GM23338 (cell line): ENCODE measurements at regions not wholly inside any gene's neighbourhood (a gene's known extent, or its start where the extent isn't known, plus 50 kb on each side); places are given as distances from the start of the nearest gene placed in this dataset.

Source experiments
- ATAC-seq: fragments of 200-7000 bp; cut with Tn5 transposase; 3 replicates; pipeline ENCODE4 v1.9.1; 2020
- DNase-seq: peaks from one replicate; pipeline ENCODE4 v3.0.0-alpha.2; 2015; ENCODE audit warnings: low spot score
- H2AFZ ChIP-seq: fragments of 200-600 bp; sonication (generic); 2 replicates; pipeline ENCODE4 v1.8.0; 2016; ENCODE audit warnings: antibody characterized with exemption, mild to moderate bottlenecking, moderate library complexity
- H3F3A ChIP-seq: fragments of 200-600 bp; sonication (generic); replicated peaks from 2 replicates; pipeline ENCODE4 v1.8.0; 2017; ENCODE audit warnings: antibody characterized with exemption, mixed run types, low read depth
- H3K27ac ChIP-seq: fragments of 200-600 bp; sonication (generic); 2 replicates; pipeline ENCODE4 v1.6.1; 2016; ENCODE audit warnings: low read depth
- H3K27me3 ChIP-seq: fragments of 200-600 bp; sonication (generic); 2 replicates; pipeline ENCODE4 v1.8.0; 2016; ENCODE audit warnings: mild to moderate bottlenecking, mixed run types, moderate library complexity; ENCODE audit not compliant: insufficient read depth
- H3K36me3 ChIP-seq: fragments of 200-600 bp; sonication (generic); 2 replicates; pipeline ENCODE4 v1.8.0; 2016; ENCODE audit warnings: mild to moderate bottlenecking; ENCODE audit not compliant: insufficient read depth
- H3K4me1 ChIP-seq: fragments of 200-600 bp; sonication (generic); 2 replicates; pipeline ENCODE4 v1.8.0; 2016; ENCODE audit warnings: mild to moderate bottlenecking, moderate library complexity; ENCODE audit not compliant: insufficient read depth
- H3K4me2 ChIP-seq: fragments of 200-600 bp; sonication (generic); 2 replicates; pipeline ENCODE4 v1.7.1; 2017; ENCODE audit warnings: mixed run types
- H3K4me3 ChIP-seq: fragments of 200-600 bp; sonication (generic); 2 replicates; pipeline ENCODE4 v1.6.1; 2016; ENCODE audit warnings: mixed run types
- H3K79me2 ChIP-seq: fragments of 200-600 bp; sonication (generic); replicated peaks from 2 replicates; pipeline ENCODE4 v1.8.0; 2017; ENCODE audit warnings: mild to moderate bottlenecking; ENCODE audit not compliant: insufficient read depth
- H3K9me2 ChIP-seq: fragments of 200-600 bp; sonication (generic); 2 replicates; pipeline ENCODE4 v1.8.0; 2017; ENCODE audit not compliant: insufficient read depth
- H4K20me1 ChIP-seq: fragments of 200-600 bp; sonication (generic); replicated peaks from 2 replicates; pipeline ENCODE4 v1.8.0; 2017; ENCODE audit warnings: mild to moderate bottlenecking; ENCODE audit not compliant: insufficient read depth
- H3K27ac Mint-ChIP-seq: 2 replicates; pipeline ENCODE4 v1.8.0; 2020; ENCODE audit warnings: inconsistent platforms, mild to moderate bottlenecking, moderate library complexity, mixed read lengths
- H3K27me3 Mint-ChIP-seq: 3 replicates; pipeline ENCODE4 v1.8.0; 2022; ENCODE audit warnings: low read depth, mild to moderate bottlenecking, moderate library complexity, mixed read lengths, inconsistent platforms; ENCODE audit not compliant: insufficient read depth, poor library complexity
- H3K36me3 Mint-ChIP-seq: 3 replicates; pipeline ENCODE4 v1.8.0; 2021; ENCODE audit warnings: low read depth, mild to moderate bottlenecking, inconsistent platforms, moderate library complexity, mixed read lengths
- H3K4me1 Mint-ChIP-seq: 3 replicates; pipeline ENCODE4 v1.8.0; 2020; ENCODE audit warnings: mild to moderate bottlenecking, inconsistent platforms, mixed read lengths
- H3K4me3 Mint-ChIP-seq: 3 replicates; pipeline ENCODE4 v1.8.0; 2021; ENCODE audit warnings: moderate library complexity, mild to moderate bottlenecking, inconsistent platforms, mixed read lengths
- H3K9me3 Mint-ChIP-seq: 3 replicates; pipeline ENCODE4 v1.8.0; 2020; ENCODE audit warnings: moderate library complexity, mild to moderate bottlenecking, inconsistent platforms, mixed read lengths
- ETS1 ChIP-seq: IDR thresholded peaks from 2 replicates; pipeline ENCODE4 v1.6.1; 2016; ENCODE audit warnings: antibody characterized with exemption
- EZH2 ChIP-seq: fragments of 200-600 bp; sonication (generic); IDR thresholded peaks from one replicate; pipeline ENCODE4 v1.8.0; 2017; ENCODE audit warnings: antibody characterized with exemption, mild to moderate bottlenecking, low read depth; ENCODE audit not compliant: unreplicated experiment
- JUNB ChIP-seq: IDR thresholded peaks from one replicate; pipeline ENCODE4 v1.6.1; 2016; ENCODE audit warnings: antibody characterized with exemption; ENCODE audit not compliant: unreplicated experiment
- NANOG ChIP-seq: IDR thresholded peaks from 2 replicates; pipeline ENCODE4 v1.6.1; 2016; ENCODE audit warnings: antibody characterized with exemption, borderline replicate concordance
- POLR2AphosphoS5 ChIP-seq: IDR thresholded peaks from 2 replicates; pipeline ENCODE4 v1.6.1; 2016; ENCODE audit warnings: antibody characterized with exemption, low read depth
- ZNF114 ChIP-seq: fragments of 250-450 bp; sonication (Bioruptor Pico); IDR thresholded peaks from 2 replicates; pipeline ENCODE4 v1.5.0; 2020; ENCODE audit warnings: mild to moderate bottlenecking, moderate library complexity
- ZNF462 ChIP-seq: fragments of 250-450 bp; sonication (Bioruptor Pico); IDR thresholded peaks from 2 replicates; pipeline ENCODE4 v1.5.0; 2020; ENCODE audit warnings: mild to moderate bottlenecking, moderate library complexity
- TF ChIP-seq, protein P1 (sequence below), 2 experiments: fragments of 200-600 bp in 1 of 2; sonication (generic) in 1 of 2; conservative IDR thresholded peaks; 2 replicates each; pipeline versions ENCODE4 v1.5.1 to v1.6.1; 2016 to 2017; ENCODE audit warnings: antibody characterized with exemption in 2 of 2, low read depth in 2 of 2, mild to moderate bottlenecking in 2 of 2, moderate library complexity in 1 of 2
- TF ChIP-seq, protein P2 (sequence below): IDR thresholded peaks from one replicate; pipeline ENCODE4 v1.6.1; 2018; ENCODE audit warnings: antibody characterized with exemption; ENCODE audit not compliant: unreplicated experiment

DNA sequence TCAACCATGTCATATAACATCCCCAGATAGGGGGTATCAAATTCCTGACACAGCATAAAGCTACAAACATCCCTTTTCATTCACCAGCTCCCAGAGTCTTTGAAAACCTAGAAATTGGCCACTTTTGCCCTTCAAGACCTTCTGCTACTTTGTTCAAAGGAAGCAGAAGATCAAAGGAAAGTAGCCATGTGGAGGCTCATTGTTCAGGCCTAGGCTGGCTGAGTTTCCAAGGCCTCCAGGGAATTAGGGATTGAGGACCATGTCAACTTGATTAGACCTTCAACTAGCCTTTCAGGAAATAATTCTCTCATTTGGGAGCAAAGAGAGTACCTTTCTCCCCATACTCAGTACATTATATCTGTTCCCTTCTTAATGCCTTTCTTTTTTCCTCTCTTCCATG is 66.8 kb upstream of the ATXN3L start (continued):
- TF ChIP-seq ZNF462 (CRISPR knock-in tag), result no peak
- TF ChIP-seq, protein P1, sequence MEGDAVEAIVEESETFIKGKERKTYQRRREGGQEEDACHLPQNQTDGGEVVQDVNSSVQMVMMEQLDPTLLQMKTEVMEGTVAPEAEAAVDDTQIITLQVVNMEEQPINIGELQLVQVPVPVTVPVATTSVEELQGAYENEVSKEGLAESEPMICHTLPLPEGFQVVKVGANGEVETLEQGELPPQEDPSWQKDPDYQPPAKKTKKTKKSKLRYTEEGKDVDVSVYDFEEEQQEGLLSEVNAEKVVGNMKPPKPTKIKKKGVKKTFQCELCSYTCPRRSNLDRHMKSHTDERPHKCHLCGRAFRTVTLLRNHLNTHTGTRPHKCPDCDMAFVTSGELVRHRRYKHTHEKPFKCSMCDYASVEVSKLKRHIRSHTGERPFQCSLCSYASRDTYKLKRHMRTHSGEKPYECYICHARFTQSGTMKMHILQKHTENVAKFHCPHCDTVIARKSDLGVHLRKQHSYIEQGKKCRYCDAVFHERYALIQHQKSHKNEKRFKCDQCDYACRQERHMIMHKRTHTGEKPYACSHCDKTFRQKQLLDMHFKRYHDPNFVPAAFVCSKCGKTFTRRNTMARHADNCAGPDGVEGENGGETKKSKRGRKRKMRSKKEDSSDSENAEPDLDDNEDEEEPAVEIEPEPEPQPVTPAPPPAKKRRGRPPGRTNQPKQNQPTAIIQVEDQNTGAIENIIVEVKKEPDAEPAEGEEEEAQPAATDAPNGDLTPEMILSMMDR (conservative IDR thresholded peaks at IDR 0.05; ENCODE audit: low read depth in 2 of 2), result no peak
- no peak for TF ChIP-seq JUNB
- no peak for TF ChIP-seq POLR2AphosphoS5
- no peak for TF ChIP-seq ETS1
- TF ChIP-seq ZNF114 (CRISPR knock-in tag), result no peak

DNA sequence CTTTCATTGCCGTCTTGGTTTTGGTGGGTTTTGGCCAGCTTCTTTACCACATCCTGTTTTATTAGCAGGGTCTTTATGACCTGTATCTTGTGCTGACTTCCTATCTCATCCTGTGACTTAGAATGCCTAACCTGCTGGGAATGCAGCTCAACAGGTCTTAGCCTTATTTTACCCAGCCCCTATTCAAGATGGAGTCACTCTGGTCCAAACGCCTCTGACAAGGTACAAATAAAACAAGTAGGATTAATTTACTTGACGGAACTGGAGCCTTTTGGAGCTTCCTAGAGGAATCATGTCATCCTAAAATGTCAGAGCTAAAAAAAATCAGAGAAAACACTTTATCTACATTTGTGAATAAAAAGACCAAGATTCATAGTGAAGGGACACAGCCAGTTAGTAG is 66.2 kb upstream of the ATXN3L start:
- H3K27ac ChIP-seq, result no peak overlapping the region
- no peaks in the 10 kb centered on the region for H3K9me2 ChIP-seq
- H3K4me3 Mint-ChIP-seq, result no peak overlapping the region
- no peak overlapping the region for H3K27ac Mint-ChIP-seq
- ATAC-seq (no peak), DNase-seq (no peak)
- 0 out of 3 replicates have a peak, but pooled peaks cover 5% of the 10 kb centered on the region for H3K36me3 Mint-ChIP-seq
- H4K20me1 ChIP-seq, result no peaks in the 10 kb centered on the region
- peaks cover 2% of the 10 kb centered on the region for H3K27me3 Mint-ChIP-seq
- no peak overlapping the region for H3K4me2 ChIP-seq
- no peaks in the 10 kb centered on the region for H3K36me3 ChIP-seq
- H3K79me2 ChIP-seq, result no peaks in the 10 kb centered on the region
- H3F3A ChIP-seq, result no peaks in the 10 kb centered on the region
- no peak overlapping the region for H2AFZ ChIP-seq
- H3K4me1 Mint-ChIP-seq, result peaks cover 15% of the 10 kb centered on the region; the same call in 2 of the 3 replicates
- H3K27me3 ChIP-seq, result no peaks in the 10 kb centered on the region
- H3K4me3 ChIP-seq, result no peak overlapping the region
- peaks cover 9% of the 10 kb centered on the region; the same call in 2 of the 3 replicates for H3K9me3 Mint-ChIP-seq
- no peaks in the 10 kb centered on the region for H3K4me1 ChIP-seq
- TF ChIP-seq EZH2 (no peak), NANOG (no peak)
- TF ChIP-seq, protein P1 (conservative IDR thresholded peaks at IDR 0.05; ENCODE audit: low read depth in 2 of 2), result no peak
- TF ChIP-seq, protein P2, sequence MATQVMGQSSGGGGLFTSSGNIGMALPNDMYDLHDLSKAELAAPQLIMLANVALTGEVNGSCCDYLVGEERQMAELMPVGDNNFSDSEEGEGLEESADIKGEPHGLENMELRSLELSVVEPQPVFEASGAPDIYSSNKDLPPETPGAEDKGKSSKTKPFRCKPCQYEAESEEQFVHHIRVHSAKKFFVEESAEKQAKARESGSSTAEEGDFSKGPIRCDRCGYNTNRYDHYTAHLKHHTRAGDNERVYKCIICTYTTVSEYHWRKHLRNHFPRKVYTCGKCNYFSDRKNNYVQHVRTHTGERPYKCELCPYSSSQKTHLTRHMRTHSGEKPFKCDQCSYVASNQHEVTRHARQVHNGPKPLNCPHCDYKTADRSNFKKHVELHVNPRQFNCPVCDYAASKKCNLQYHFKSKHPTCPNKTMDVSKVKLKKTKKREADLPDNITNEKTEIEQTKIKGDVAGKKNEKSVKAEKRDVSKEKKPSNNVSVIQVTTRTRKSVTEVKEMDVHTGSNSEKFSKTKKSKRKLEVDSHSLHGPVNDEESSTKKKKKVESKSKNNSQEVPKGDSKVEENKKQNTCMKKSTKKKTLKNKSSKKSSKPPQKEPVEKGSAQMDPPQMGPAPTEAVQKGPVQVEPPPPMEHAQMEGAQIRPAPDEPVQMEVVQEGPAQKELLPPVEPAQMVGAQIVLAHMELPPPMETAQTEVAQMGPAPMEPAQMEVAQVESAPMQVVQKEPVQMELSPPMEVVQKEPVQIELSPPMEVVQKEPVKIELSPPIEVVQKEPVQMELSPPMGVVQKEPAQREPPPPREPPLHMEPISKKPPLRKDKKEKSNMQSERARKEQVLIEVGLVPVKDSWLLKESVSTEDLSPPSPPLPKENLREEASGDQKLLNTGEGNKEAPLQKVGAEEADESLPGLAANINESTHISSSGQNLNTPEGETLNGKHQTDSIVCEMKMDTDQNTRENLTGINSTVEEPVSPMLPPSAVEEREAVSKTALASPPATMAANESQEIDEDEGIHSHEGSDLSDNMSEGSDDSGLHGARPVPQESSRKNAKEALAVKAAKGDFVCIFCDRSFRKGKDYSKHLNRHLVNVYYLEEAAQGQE, result no peak
